ENCODE measurements at regions not wholly inside any gene's neighbourhood (a gene's known extent, or its start where the extent isn't known, plus 50 kb on each side); places are given as distances from the start of the nearest gene placed in this dataset.

- H3K27me3 Mint-ChIP-seq: no peaks in the 10 kb centered on the region
- no peak overlapping the region for H3K4me3 Mint-ChIP-seq
- H3K36me3 Mint-ChIP-seq: no peaks in the 10 kb centered on the region
These were observed 998.1 kb downstream of the SI start for GRCh38 chr3:164080208-164080607.

GRCh38 chr3:164064298-164064697 lies 1014.0 kb downstream of the SI start:
- H3K9me3 Mint-ChIP-seq: no peaks in the 10 kb centered on the region
- DNase-seq (ENCODE audit: extremely low spot score, unreplicated experiment): no peak
- H3K4me1 Mint-ChIP-seq (ENCODE audit: unreplicated experiment): no peaks in the 10 kb centered on the region
- H3K27ac Mint-ChIP-seq: no peak overlapping the region
- H3K4me3 Mint-ChIP-seq: no peak overlapping the region
- H3K27me3 Mint-ChIP-seq: no peaks in the 10 kb centered on the region
- no peaks in the 10 kb centered on the region for H3K36me3 Mint-ChIP-seq
- no peak for TF ChIP-seq CTCF (conservative IDR thresholded peaks at IDR 0.05)

More at GRCh38 chr3:164080208-164080607, 998.1 kb downstream of the SI start:
- Mint-ChIP-seq H3K4me1 (ENCODE audit: unreplicated experiment) (no peaks in the 10 kb centered on the region), H3K27ac (no peak overlapping the region), H3K9me3 (no peaks in the 10 kb centered on the region)
- no peak for DNase-seq (ENCODE audit: extremely low spot score, unreplicated experiment)
- TF ChIP-seq CTCF (conservative IDR thresholded peaks at IDR 0.05): no peak

- Mint-ChIP-seq H3K27me3 (no peaks in the 10 kb centered on the region), H3K27ac (no peak overlapping the region), H3K4me3 (no peak overlapping the region), H3K36me3 (no peaks in the 10 kb centered on the region), H3K9me3 (no peaks in the 10 kb centered on the region), H3K4me1 (ENCODE audit: unreplicated experiment) (no peaks in the 10 kb centered on the region)
- no peak for DNase-seq (ENCODE audit: extremely low spot score, unreplicated experiment)
- no peak for TF ChIP-seq CTCF (conservative IDR thresholded peaks at IDR 0.05)
These were observed 1017.4 kb downstream of the SI start for GRCh38 chr3:164060923-164061322.

- H3K4me1 Mint-ChIP-seq (ENCODE audit: unreplicated experiment): no peaks in the 10 kb centered on the region
- no peaks in the 10 kb centered on the region for H3K27me3 Mint-ChIP-seq
- no peak overlapping the region for H3K27ac Mint-ChIP-seq
- no peak for DNase-seq (ENCODE audit: extremely low spot score, unreplicated experiment)
- H3K36me3 Mint-ChIP-seq: no peaks in the 10 kb centered on the region
- no peak overlapping the region for H3K4me3 Mint-ChIP-seq
- TF ChIP-seq CTCF (conservative IDR thresholded peaks at IDR 0.05): no peak
- no peaks in the 10 kb centered on the region for H3K9me3 Mint-ChIP-seq
These were observed 1028.4 kb downstream of the SI start for GRCh38 chr3:164049847-164050246.

- no peaks in the 10 kb centered on the region for H3K36me3 Mint-ChIP-seq
- H3K27me3 Mint-ChIP-seq: no peaks in the 10 kb centered on the region
- no peaks in the 10 kb centered on the region for H3K9me3 Mint-ChIP-seq
- no peak overlapping the region for H3K4me3 Mint-ChIP-seq
- no peaks in the 10 kb centered on the region for H3K4me1 Mint-ChIP-seq (ENCODE audit: unreplicated experiment)
- no peak for TF ChIP-seq CTCF (conservative IDR thresholded peaks at IDR 0.05)
- H3K27ac Mint-ChIP-seq: no peak overlapping the region
- no peak for DNase-seq (ENCODE audit: extremely low spot score, unreplicated experiment)
These were observed 1029.8 kb downstream of the SI start for GRCh38 chr3:164048451-164048850.

GRCh38 chr3:164040991-164041390 lies 1037.3 kb downstream of the SI start:
- no peak for DNase-seq (ENCODE audit: extremely low spot score, unreplicated experiment)
- Mint-ChIP-seq H3K9me3 (no peaks in the 10 kb centered on the region), H3K36me3 (no peaks in the 10 kb centered on the region), H3K4me3 (no peak overlapping the region), H3K27me3 (no peaks in the 10 kb centered on the region), H3K4me1 (ENCODE audit: unreplicated experiment) (no peaks in the 10 kb centered on the region), H3K27ac (no peak overlapping the region)
- TF ChIP-seq CTCF (conservative IDR thresholded peaks at IDR 0.05): no peak
